Sigmoid colon (tissue), 6 donors: ENCODE measurements at regions not wholly inside any gene's neighbourhood (a gene's known extent, or its start where the extent isn't known, plus 50 kb on each side); places are given as distances from the start of the nearest gene placed in this dataset.

ENCODE experiments used
- DNase-seq: peaks from one replicate; pipeline ENCODE4 v3.0.0-alpha.2; 2019
- H3K27ac ChIP-seq, 4 donors: fragments of 200-600 bp; sonication (generic); one replicate each; pipeline ENCODE4 v1.5.1; 2016 to 2019; ENCODE audit warnings: mild to moderate bottlenecking in 1 of 4
- H3K27me3 ChIP-seq, 3 donors: fragments of 200-600 bp; sonication (generic); one replicate each; pipeline ENCODE4 v1.5.1; 2019; ENCODE audit warnings: mild to moderate bottlenecking in 1 of 3
- H3K36me3 ChIP-seq, 4 donors: fragments of 200-600 bp; sonication (generic); one replicate each; pipeline ENCODE4 v1.5.1; 2016 to 2019
- H3K4me1 ChIP-seq, 4 donors: fragments of 200-600 bp; sonication (generic); one replicate each; pipeline ENCODE4 v1.5.1; 2017 to 2019
- H3K4me3 ChIP-seq, 4 donors: fragments of 200-600 bp; sonication (generic); one replicate each; pipeline ENCODE4 v1.5.1; 2017 to 2019; ENCODE audit warnings: mild to moderate bottlenecking in 2 of 4, moderate library complexity in 1 of 4
- H3K9me3 ChIP-seq, 4 donors: fragments of 200-600 bp in 3 of 4; sonication (generic) in 3 of 4; one replicate each; pipeline versions ENCODE4 v1.5.1 to v1.6.1; 2013 to 2019
- CTCF ChIP-seq, 4 experiments: fragments of 450-650 bp in 3 of 4; fragments of 200-600 bp in 1 of 4; IDR thresholded peaks; one replicate each; pipeline ENCODE4 v1.5.1; 2016 to 2019; ENCODE audit warnings: antibody characterized with exemption in 4 of 4, mild to moderate bottlenecking in 3 of 4, moderate library complexity in 2 of 4
- EP300 ChIP-seq, 4 donors: sonication (generic); formaldehyde crosslinking; IDR thresholded peaks; one replicate each; pipeline ENCODE4 v1.6.1; 2017; ENCODE audit warnings: antibody characterized with exemption in 4 of 4
- POLR2A ChIP-seq, 2 donors: fragments of 450-650 bp; IDR thresholded peaks; one replicate each; pipeline ENCODE4 v1.6.1; 2016; ENCODE audit warnings: antibody characterized with exemption in 2 of 2, mild to moderate bottlenecking in 2 of 2, moderate library complexity in 2 of 2
- POLR2AphosphoS5 ChIP-seq, 4 donors: sonication (generic); formaldehyde crosslinking; IDR thresholded peaks; one replicate each; pipeline ENCODE4 v1.6.1; 2017; ENCODE audit warnings: antibody characterized with exemption in 4 of 4
- WGBS, 2 donors: extraction: QIAGEN DNeasy Blood & Tissue Kit; methylation state at CpG; one replicate each; pipeline ENCODE4 v1.1.7; 2013; 5-methylcytosine and 5-hydroxymethylcytosine counted together
- intact Hi-C: fragments of 100-400 bp; cut with DNase I; formaldehyde crosslinking; loops from one replicate; pipeline ENCODE4 v1.15.1; 2023
- donor health status: healthy with polysubstance abuse.
- donor health status: healthy.

DNA sequence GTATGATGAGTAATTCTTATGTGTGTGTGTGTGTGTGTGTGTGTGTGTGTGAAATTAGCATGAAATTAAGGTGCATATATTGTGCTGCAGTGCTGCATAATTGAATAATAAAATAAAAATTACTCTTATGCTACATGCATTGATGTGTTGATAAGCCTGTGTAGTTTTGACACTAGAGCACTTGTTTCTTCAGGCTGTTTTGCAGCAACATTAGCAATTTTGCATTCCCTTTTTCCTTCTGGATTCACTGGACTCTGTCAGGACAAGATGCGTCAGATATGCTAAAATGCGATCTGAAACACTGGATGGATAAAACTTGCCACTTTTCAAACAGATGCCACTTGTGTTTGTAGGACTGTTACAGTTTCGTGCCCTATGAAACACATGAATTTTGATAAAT is 175.4 kb upstream of the ATP6AP2 start:
- no peaks in the 10 kb centered on the region for H3K9me3 ChIP-seq
- no peaks in the 10 kb centered on the region for H3K36me3 ChIP-seq
- intact Hi-C loops: no loop called here
- no peak for TF ChIP-seq EP300 (IDR thresholded peaks at IDR 0.05)
- no peak for TF ChIP-seq POLR2A (IDR thresholded peaks at IDR 0.05)
- no peak for TF ChIP-seq POLR2AphosphoS5 (IDR thresholded peaks at IDR 0.05)
- TF ChIP-seq CTCF (IDR thresholded peaks at IDR 0.05): no peak
- 96 to 97% methylated on average over 3 of the region's 3 CpGs for WGBS, 2 donors
- no peaks in the 10 kb centered on the region for H3K27me3 ChIP-seq
- DNase-seq: no peak
- H3K4me1 ChIP-seq: peaks cover 0 to 8% (median 6%) of the 10 kb centered on the region in 4 donors
- H3K27ac ChIP-seq: no peak overlapping the region
- H3K4me3 ChIP-seq: no peak overlapping the region

- intact Hi-C loops: no loop called here
- TF ChIP-seq POLR2AphosphoS5 (IDR thresholded peaks at IDR 0.05) (no peak), EP300 (IDR thresholded peaks at IDR 0.05) (no peak), POLR2A (IDR thresholded peaks at IDR 0.05) (no peak), CTCF (IDR thresholded peaks at IDR 0.05) (no peak)
- H3K27ac ChIP-seq: peak overlapping the region in 2 of 4 donors; percentile 55 to 58
These were observed 177.0 kb upstream of the ATP6AP2 start for GRCh38 chrX:40403757-40404156.

DNA sequence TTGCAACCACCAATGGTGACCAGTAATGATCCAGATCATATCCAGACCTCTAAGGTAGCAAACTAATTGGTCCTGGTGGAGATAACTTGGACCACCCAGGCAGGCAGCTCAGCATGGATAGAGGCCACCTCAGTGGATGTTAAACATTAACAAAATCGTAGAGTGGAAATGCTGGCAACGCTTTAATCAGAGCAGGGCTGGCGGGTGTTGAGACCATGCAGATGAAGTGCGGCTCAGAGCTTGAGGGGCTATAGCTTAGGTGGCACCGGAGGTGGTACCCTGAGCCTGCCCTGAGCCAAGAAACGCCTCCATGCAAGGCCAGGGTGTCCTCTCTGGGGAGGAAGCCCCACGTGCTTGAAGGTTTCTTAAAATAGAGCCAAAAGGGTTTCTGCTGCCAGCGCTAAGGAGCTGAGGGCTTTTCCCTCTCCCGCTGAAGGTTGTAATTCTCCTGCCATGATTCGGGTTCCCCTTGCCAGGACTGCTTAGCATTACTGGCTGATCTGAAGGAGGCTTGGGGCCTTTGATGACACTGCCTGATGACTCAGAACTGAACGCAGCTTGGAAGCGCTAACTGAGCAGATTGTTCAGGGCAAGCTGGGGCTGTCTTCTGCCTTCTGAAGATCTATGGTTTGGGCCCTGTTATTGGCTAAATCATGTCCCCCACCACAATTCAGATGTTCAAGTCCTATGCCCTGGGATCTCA is 177.8 kb upstream of the ATP6AP2 start:
- Histone ChIP-seq H3K4me3 (no peak overlapping the region), H3K27me3 (no peaks in the 10 kb centered on the region), H3K4me1 (peaks cover 0 to 8% (median 6%) of the 10 kb centered on the region in 4 donors), H3K27ac (peak overlapping the region in 2 of 4 donors; percentile 55 to 58), H3K36me3 (no peaks in the 10 kb centered on the region), H3K9me3 (no peaks in the 10 kb centered on the region)
- peak; percentile 84 for DNase-seq
- TF ChIP-seq POLR2AphosphoS5 (IDR thresholded peaks at IDR 0.05) (peak; percentile 16 to 70 (median 60)), POLR2A (IDR thresholded peaks at IDR 0.05) (no peak)
- intact Hi-C loops: no loop called here
- WGBS, 2 donors: 12 to 51% methylated on average over 12 of the region's 12 CpGs

More at GRCh38 chrX:40403757-40404156, 177.0 kb upstream of the ATP6AP2 start:
- Histone ChIP-seq H3K9me3 (no peaks in the 10 kb centered on the region), H3K27me3 (no peaks in the 10 kb centered on the region), H3K4me3 (no peak overlapping the region), H3K4me1 (peaks cover 0 to 8% (median 6%) of the 10 kb centered on the region in 4 donors), H3K36me3 (no peaks in the 10 kb centered on the region)
- 85 to 87% methylated on average over 7 of the region's 7 CpGs for WGBS, 2 donors
- DNase-seq: no peak

DNA sequence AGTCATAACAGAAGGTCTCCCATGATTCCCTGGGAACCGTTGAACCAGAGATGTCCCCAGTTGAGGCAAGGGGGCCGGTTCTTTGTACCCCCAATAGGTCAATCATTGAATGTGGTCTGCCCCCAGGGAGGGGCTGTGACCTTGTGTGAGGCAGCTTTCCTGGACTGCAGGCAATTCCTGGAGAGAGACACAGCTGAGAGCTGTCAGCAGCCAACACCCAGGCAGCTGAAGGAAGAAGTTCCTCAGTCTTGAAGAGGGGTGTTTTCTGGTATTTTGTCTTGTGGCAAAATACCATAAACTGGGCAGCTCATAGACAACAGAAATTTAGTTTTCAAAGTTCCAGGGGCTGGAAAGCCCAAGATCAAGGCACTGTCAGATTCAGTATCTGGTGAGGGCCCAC is 185.7 kb upstream of the ATP6AP2 start:
- Histone ChIP-seq H3K4me1 (no peaks in the 10 kb centered on the region), H3K27me3 (no peaks in the 10 kb centered on the region), H3K9me3 (no peaks in the 10 kb centered on the region), H3K36me3 (no peaks in the 10 kb centered on the region), H3K4me3 (no peak overlapping the region), H3K27ac (no peak overlapping the region)
- no peak for DNase-seq
- TF ChIP-seq POLR2A (IDR thresholded peaks at IDR 0.05): no peak
- TF ChIP-seq EP300 (IDR thresholded peaks at IDR 0.05): no peak
- intact Hi-C loops: no loop called here
- WGBS, 2 donors: 90 to 92% methylated on average over 2 of the region's 2 CpGs

GRCh38 chrX:40394302-40394701 is 186.5 kb upstream of the ATP6AP2 start:
- 94 to 95% methylated on average over 5 of the region's 5 CpGs for WGBS, 2 donors
- Histone ChIP-seq H3K27ac (no peak overlapping the region), H3K4me3 (no peak overlapping the region), H3K27me3 (no peaks in the 10 kb centered on the region), H3K9me3 (no peaks in the 10 kb centered on the region), H3K4me1 (no peaks in the 10 kb centered on the region), H3K36me3 (no peaks in the 10 kb centered on the region)
- intact Hi-C loops: no loop called here
- no peak for DNase-seq
- TF ChIP-seq EP300 (IDR thresholded peaks at IDR 0.05) (no peak), CTCF (IDR thresholded peaks at IDR 0.05) (no peak), POLR2AphosphoS5 (IDR thresholded peaks at IDR 0.05) (no peak), POLR2A (IDR thresholded peaks at IDR 0.05) (no peak)

- TF ChIP-seq POLR2A (IDR thresholded peaks at IDR 0.05) (no peak), CTCF (IDR thresholded peaks at IDR 0.05) (no peak), POLR2AphosphoS5 (IDR thresholded peaks at IDR 0.05) (no peak), EP300 (IDR thresholded peaks at IDR 0.05) (no peak)
- 97 to 100% methylated on average over 2 of the region's 2 CpGs for WGBS, 2 donors
- intact Hi-C loops: no loop called here
These were observed 188.2 kb upstream of the ATP6AP2 start for GRCh38 chrX:40392599-40392998.

More at GRCh38 chrX:40392599-40392998, 188.2 kb upstream of the ATP6AP2 start:
- Histone ChIP-seq H3K36me3 (no peaks in the 10 kb centered on the region), H3K27me3 (no peaks in the 10 kb centered on the region), H3K4me3 (no peak overlapping the region), H3K9me3 (no peaks in the 10 kb centered on the region), H3K4me1 (no peaks in the 10 kb centered on the region), H3K27ac (no peak overlapping the region)
- no peak for DNase-seq
